ENCODE measurements at regions not wholly inside any gene's neighbourhood (a gene's known extent, or its start where the extent isn't known, plus 50 kb on each side); places are given as distances from the start of the nearest gene placed in this dataset.

- no peak for TF ChIP-seq EP300 (IDR thresholded peaks at IDR 0.05)
- no peak for TF ChIP-seq POLR2AphosphoS5 (IDR thresholded peaks at IDR 0.05)
Observed at GRCh38 chr4:30543057-30543456, 177.1 kb upstream of the PCDH7 start.
